ENCODE measurements at regions not wholly inside any gene's neighbourhood (a gene's known extent, or its start where the extent isn't known, plus 50 kb on each side); places are given as distances from the start of the nearest gene placed in this dataset.

GRCh38 chr14:82626156-82627066, 1092.8 kb upstream of the SEL1L start:
- no peak for TF ChIP-seq CTCF (conservative IDR thresholded peaks at IDR 0.05; ENCODE audit: low read length)
- no peak for DNase-seq (ENCODE audit: low read depth)
- no peak overlapping the region for H3K4me3 ChIP-seq (ENCODE audit: low read length)

GRCh38 chr14:82635915-82636314, 1102.3 kb upstream of the SEL1L start:
- DNase-seq (ENCODE audit: low read depth): no peak
- no peak overlapping the region for H3K4me3 ChIP-seq (ENCODE audit: low read length)
- TF ChIP-seq CTCF (conservative IDR thresholded peaks at IDR 0.05; ENCODE audit: low read length): no peak

- DNase-seq (ENCODE audit: low read depth): no peak
- H3K4me3 ChIP-seq (ENCODE audit: low read length): no peak overlapping the region
Measured at GRCh38 chr14:82636426-82636825, 1102.8 kb upstream of the SEL1L start.

GRCh38 chr14:82641050-82641540, 1107.4 kb upstream of the SEL1L start:
- H3K4me3 ChIP-seq (ENCODE audit: low read length): no peak overlapping the region
- DNase-seq (ENCODE audit: low read depth): no peak
- TF ChIP-seq CTCF (conservative IDR thresholded peaks at IDR 0.05; ENCODE audit: low read length): no peak

More at GRCh38 chr14:82636426-82636825, 1102.8 kb upstream of the SEL1L start:
- no peak for TF ChIP-seq CTCF (conservative IDR thresholded peaks at IDR 0.05; ENCODE audit: low read length)

GRCh38 chr14:82642425-82642824, 1108.8 kb upstream of the SEL1L start:
- H3K4me3 ChIP-seq (ENCODE audit: low read length): no peak overlapping the region
- no peak for DNase-seq (ENCODE audit: low read depth)
- TF ChIP-seq CTCF (conservative IDR thresholded peaks at IDR 0.05; ENCODE audit: low read length): no peak

- H3K4me3 ChIP-seq (ENCODE audit: low read length): no peak overlapping the region
- no peak for TF ChIP-seq CTCF (conservative IDR thresholded peaks at IDR 0.05; ENCODE audit: low read length)
- no peak for DNase-seq (ENCODE audit: low read depth)
Measured at GRCh38 chr14:82647088-82647810, 1113.6 kb upstream of the SEL1L start.
